ENCODE measurements at regions not wholly inside any gene's neighbourhood (a gene's known extent, or its start where the extent isn't known, plus 50 kb on each side); places are given as distances from the start of the nearest gene placed in this dataset.

GRCh38 chr2:204449977-204450376, 95.3 kb upstream of the PARD3B start:
- DNase-seq (ENCODE audit: low read depth in 4 of 4, low spot score in 2 of 4): no peak

- DNase-seq (ENCODE audit: low read depth in 4 of 4, low spot score in 2 of 4): no peak
Observed at GRCh38 chr2:204451766-204452165, 93.5 kb upstream of the PARD3B start.

- DNase-seq (ENCODE audit: low read depth in 4 of 4, low spot score in 2 of 4): peak in 3 of 4 donors; percentile 50 to 78 (median 52)
Observed at GRCh38 chr2:204452464-204453023, 92.7 kb upstream of the PARD3B start.

- no peak for DNase-seq (ENCODE audit: low read depth in 4 of 4, low spot score in 2 of 4)
Observed at GRCh38 chr2:204453730-204454167, 91.5 kb upstream of the PARD3B start.

- no peak for DNase-seq (ENCODE audit: low read depth in 4 of 4, low spot score in 2 of 4)
Observed at GRCh38 chr2:204454672-204455380, 90.4 kb upstream of the PARD3B start.

- DNase-seq (ENCODE audit: low read depth in 4 of 4, low spot score in 2 of 4): no peak
Observed at GRCh38 chr2:204468746-204469429, 76.4 kb upstream of the PARD3B start.

GRCh38 chr2:204470178-204470620, 75.1 kb upstream of the PARD3B start:
- DNase-seq (ENCODE audit: low read depth in 4 of 4, low spot score in 2 of 4): no peak

GRCh38 chr2:204470621-204471196, 74.6 kb upstream of the PARD3B start:
- DNase-seq (ENCODE audit: low read depth in 4 of 4, low spot score in 2 of 4): no peak

- DNase-seq (ENCODE audit: low read depth in 4 of 4, low spot score in 2 of 4): no peak
Observed at GRCh38 chr2:204472375-204472774, 72.9 kb upstream of the PARD3B start.

GRCh38 chr2:204473224-204473623, 72.1 kb upstream of the PARD3B start:
- DNase-seq (ENCODE audit: low read depth in 4 of 4, low spot score in 2 of 4): no peak

GRCh38 chr2:204475399-204475798, 69.9 kb upstream of the PARD3B start:
- no peak for DNase-seq (ENCODE audit: low read depth in 4 of 4, low spot score in 2 of 4)

GRCh38 chr2:204477358-204477950, 67.8 kb upstream of the PARD3B start:
- no peak for DNase-seq (ENCODE audit: low read depth in 4 of 4, low spot score in 2 of 4)

- DNase-seq (ENCODE audit: low read depth in 4 of 4, low spot score in 2 of 4): no peak
Observed at GRCh38 chr2:204479557-204479956, 65.7 kb upstream of the PARD3B start.

GRCh38 chr2:204480676-204481075, 64.6 kb upstream of the PARD3B start:
- peak in 1 of 4 donors; percentile 24 for DNase-seq (ENCODE audit: low read depth in 4 of 4, low spot score in 2 of 4)

- DNase-seq (ENCODE audit: low read depth in 4 of 4, low spot score in 2 of 4): peak in 2 of 4 donors; percentile 38 to 45
Observed at GRCh38 chr2:204483608-204484081, 61.6 kb upstream of the PARD3B start.

GRCh38 chr2:204486321-204486720, 59.0 kb upstream of the PARD3B start:
- no peak for DNase-seq (ENCODE audit: low read depth in 4 of 4, low spot score in 2 of 4)

- DNase-seq (ENCODE audit: low read depth in 4 of 4, low spot score in 2 of 4): no peak
Observed at GRCh38 chr2:204486805-204487204, 58.5 kb upstream of the PARD3B start.

- DNase-seq (ENCODE audit: low read depth in 4 of 4, low spot score in 2 of 4): no peak
Observed at GRCh38 chr2:204487447-204488229, 57.6 kb upstream of the PARD3B start.

GRCh38 chr2:204491528-204491927, 53.7 kb upstream of the PARD3B start:
- DNase-seq (ENCODE audit: low read depth in 4 of 4, low spot score in 2 of 4): no peak

GRCh38 chr2:204492417-204492816, 52.9 kb upstream of the PARD3B start:
- DNase-seq (ENCODE audit: low read depth in 4 of 4, low spot score in 2 of 4): no peak

Data from left renal cortex interstitium (tissue), 4 donors.